CD14-positive monocyte (primary cell): ENCODE measurements at regions not wholly inside any gene's neighbourhood (a gene's known extent, or its start where the extent isn't known, plus 50 kb on each side); places are given as distances from the start of the nearest gene placed in this dataset.

ENCODE experiments used
- DNase-seq, 3 donors: peaks; one replicate each; pipeline ENCODE4 v3.0.0-alpha.2; 2011 to 2022
- H2AFZ ChIP-seq: 2 replicates; pipeline ENCODE4 v1.6.0; 2012; ENCODE audit warnings: mild to moderate bottlenecking, low read depth, low read length, inconsistent platforms; ENCODE audit not compliant: insufficient read depth, poor library complexity, severe bottlenecking
- H3K27ac ChIP-seq, 2 donors: 1 replicate in 1 of 2; 2 replicates in 1 of 2; pipeline ENCODE4 v1.5.1; 2012 to 2013; ENCODE audit warnings: low read length in 2 of 2, control low read depth in 1 of 2, inconsistent platforms in 1 of 2, low read depth in 1 of 2, mild to moderate bottlenecking in 1 of 2
- H3K27me3 ChIP-seq, 2 donors: one replicate each; pipeline versions ENCODE4 v1.6.0 to v1.6.1; 2011 to 2013; ENCODE audit warnings: low read length in 2 of 2; ENCODE audit not compliant: control insufficient read depth in 2 of 2, insufficient read depth in 2 of 2
- H3K36me3 ChIP-seq, 2 donors: replicated peaks in 1 of 2; 1 replicate in 1 of 2; 2 replicates in 1 of 2; pipeline versions ENCODE4 v1.5.1 to v1.6.1; 2012 to 2013; ENCODE audit warnings: low read length in 2 of 2, control low read depth in 1 of 2, inconsistent platforms in 1 of 2, mild to moderate bottlenecking in 1 of 2; ENCODE audit not compliant: insufficient read depth in 2 of 2, control insufficient read depth in 1 of 2
- H3K4me1 ChIP-seq, 2 donors: 1 replicate in 1 of 2; 2 replicates in 1 of 2; pipeline versions ENCODE4 v1.5.1 to v1.6.1; 2012 to 2013; ENCODE audit warnings: low read length in 2 of 2, control low read depth in 1 of 2, inconsistent platforms in 1 of 2, mild to moderate bottlenecking in 1 of 2, moderate library complexity in 1 of 2; ENCODE audit not compliant: insufficient read depth in 2 of 2, control insufficient read depth in 1 of 2
- H3K4me2 ChIP-seq: replicated peaks from 2 replicates; pipeline ENCODE3; 2012; ENCODE audit warnings: low read length, moderate library complexity, mild to moderate bottlenecking; ENCODE audit not compliant: poor library complexity, severe bottlenecking; ENCODE audit errors: extremely low read depth
- H3K4me3 ChIP-seq, 3 experiments: fragments of 200-600 bp in 1 of 3; sonication (generic) in 1 of 3; replicated peaks in 1 of 3; 1 replicate in 2 of 3; 2 replicates in 1 of 3; pipeline ENCODE4 v1.5.1; 2011 to 2013; ENCODE audit warnings: low read length in 3 of 3, mild to moderate bottlenecking in 3 of 3, control low read depth in 2 of 3, low read depth in 2 of 3, inconsistent platforms in 1 of 3, moderate library complexity in 1 of 3
- H3K79me2 ChIP-seq: 2 replicates; pipeline ENCODE4 v1.6.0; 2012; ENCODE audit warnings: mild to moderate bottlenecking, control low read depth, inconsistent platforms, low read length, moderate library complexity; ENCODE audit not compliant: insufficient read depth
- H3K9ac ChIP-seq: 2 replicates; pipeline ENCODE4 v1.6.0; 2017; ENCODE audit warnings: low read length, mild to moderate bottlenecking; ENCODE audit not compliant: insufficient read depth, poor library complexity, severe bottlenecking
- H3K9me3 ChIP-seq, 2 donors: replicated peaks in 1 of 2; 1 replicate in 1 of 2; 2 replicates in 1 of 2; pipeline versions ENCODE4 v1.5.1 to v1.6.1; 2012 to 2013; ENCODE audit warnings: low read length in 2 of 2, control low read depth in 1 of 2; ENCODE audit not compliant: control insufficient read depth in 1 of 2, insufficient read depth in 1 of 2
- H4K20me1 ChIP-seq: 2 replicates; pipeline ENCODE4 v1.6.0; 2012; ENCODE audit warnings: mild to moderate bottlenecking, low read length, control low read depth, moderate library complexity; ENCODE audit not compliant: insufficient read depth
- H3K27ac Mint-ChIP-seq, 7 donors: one replicate each; pipeline ENCODE4 v1.8.0; 2020; ENCODE audit warnings: mild to moderate bottlenecking in 7 of 7, mixed read lengths in 7 of 7, moderate library complexity in 6 of 7, inconsistent platforms in 2 of 7
- H3K27me3 Mint-ChIP-seq, 3 donors: one replicate each; pipeline ENCODE4 v1.8.0; 2021 to 2022; ENCODE audit warnings: low read depth in 3 of 3, mild to moderate bottlenecking in 3 of 3, mixed read lengths in 3 of 3, moderate library complexity in 3 of 3, inconsistent platforms in 1 of 3
- H3K36me3 Mint-ChIP-seq, 2 donors: one replicate each; pipeline ENCODE4 v1.8.0; 2020; ENCODE audit warnings: mixed read lengths in 2 of 2, inconsistent platforms in 1 of 2, mild to moderate bottlenecking in 1 of 2
- H3K4me1 Mint-ChIP-seq: one replicate; pipeline ENCODE4 v1.8.0; 2020; ENCODE audit warnings: mild to moderate bottlenecking, mixed read lengths
- H3K4me3 Mint-ChIP-seq, 2 donors: one replicate each; pipeline ENCODE4 v1.8.0; 2020; ENCODE audit warnings: mild to moderate bottlenecking in 2 of 2, mixed read lengths in 2 of 2, moderate library complexity in 1 of 2
- H3K9me3 Mint-ChIP-seq, 7 donors: one replicate each; pipeline ENCODE4 v1.8.0; 2020 to 2022; ENCODE audit warnings: mixed read lengths in 7 of 7, mild to moderate bottlenecking in 6 of 7, moderate library complexity in 6 of 7, inconsistent platforms in 2 of 7
- WGBS: methylation state at CpG from one replicate; pipeline ENCODE4 v1.1.5; 2013; ENCODE audit warnings: missing lambda C conversion rate; ENCODE audit not compliant: insufficient coverage; 5-methylcytosine and 5-hydroxymethylcytosine counted together
- intact Hi-C, 2 donors: fragments of 100-400 bp; cut with micrococcal nuclease; formaldehyde crosslinking; loops; one replicate each; pipeline versions ENCODE4 v1.15.0 to v1.15.1; 2023
- TF ChIP-seq, protein P1 (sequence below): fragments of 200-600 bp; IDR thresholded peaks from one replicate; pipeline ENCODE4 v1.8.0; 2022; ENCODE audit warnings: antibody characterized with exemption, mild to moderate bottlenecking

- Histone ChIP-seq H3K4me1 (no peaks in the 10 kb centered on the region), H3K27ac (no peak overlapping the region), H3K4me2 (no peak overlapping the region), H2AFZ (no peak overlapping the region), H3K9ac (no peak overlapping the region), H3K27me3 (no peaks in the 10 kb centered on the region), H3K4me3 (no peak overlapping the region), H3K9me3 (no peaks in the 10 kb centered on the region), H3K79me2 (no peaks in the 10 kb centered on the region), H3K36me3 (no peaks in the 10 kb centered on the region), H4K20me1 (no peaks in the 10 kb centered on the region)
- Mint-ChIP-seq H3K4me1 (no peaks in the 10 kb centered on the region), H3K27me3 (peaks cover 0 to 2% (median 1%) of the 10 kb centered on the region in 3 donors), H3K27ac (no peak overlapping the region), H3K4me3 (no peak overlapping the region), H3K9me3 (peaks cover 0 to 3% (median 0%) of the 10 kb centered on the region in 7 donors), H3K36me3 (no peaks in the 10 kb centered on the region)
- DNase-seq = no peak
- TF ChIP-seq, protein P1, sequence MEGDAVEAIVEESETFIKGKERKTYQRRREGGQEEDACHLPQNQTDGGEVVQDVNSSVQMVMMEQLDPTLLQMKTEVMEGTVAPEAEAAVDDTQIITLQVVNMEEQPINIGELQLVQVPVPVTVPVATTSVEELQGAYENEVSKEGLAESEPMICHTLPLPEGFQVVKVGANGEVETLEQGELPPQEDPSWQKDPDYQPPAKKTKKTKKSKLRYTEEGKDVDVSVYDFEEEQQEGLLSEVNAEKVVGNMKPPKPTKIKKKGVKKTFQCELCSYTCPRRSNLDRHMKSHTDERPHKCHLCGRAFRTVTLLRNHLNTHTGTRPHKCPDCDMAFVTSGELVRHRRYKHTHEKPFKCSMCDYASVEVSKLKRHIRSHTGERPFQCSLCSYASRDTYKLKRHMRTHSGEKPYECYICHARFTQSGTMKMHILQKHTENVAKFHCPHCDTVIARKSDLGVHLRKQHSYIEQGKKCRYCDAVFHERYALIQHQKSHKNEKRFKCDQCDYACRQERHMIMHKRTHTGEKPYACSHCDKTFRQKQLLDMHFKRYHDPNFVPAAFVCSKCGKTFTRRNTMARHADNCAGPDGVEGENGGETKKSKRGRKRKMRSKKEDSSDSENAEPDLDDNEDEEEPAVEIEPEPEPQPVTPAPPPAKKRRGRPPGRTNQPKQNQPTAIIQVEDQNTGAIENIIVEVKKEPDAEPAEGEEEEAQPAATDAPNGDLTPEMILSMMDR = no peak
- no CpG with 5 or more reads among the region's 3 CpGs for WGBS
- intact Hi-C loops = no loop called here
These were observed 372.9 kb downstream of the STIM2 start for GRCh38 chr4:27233531-27233930.

DNA sequence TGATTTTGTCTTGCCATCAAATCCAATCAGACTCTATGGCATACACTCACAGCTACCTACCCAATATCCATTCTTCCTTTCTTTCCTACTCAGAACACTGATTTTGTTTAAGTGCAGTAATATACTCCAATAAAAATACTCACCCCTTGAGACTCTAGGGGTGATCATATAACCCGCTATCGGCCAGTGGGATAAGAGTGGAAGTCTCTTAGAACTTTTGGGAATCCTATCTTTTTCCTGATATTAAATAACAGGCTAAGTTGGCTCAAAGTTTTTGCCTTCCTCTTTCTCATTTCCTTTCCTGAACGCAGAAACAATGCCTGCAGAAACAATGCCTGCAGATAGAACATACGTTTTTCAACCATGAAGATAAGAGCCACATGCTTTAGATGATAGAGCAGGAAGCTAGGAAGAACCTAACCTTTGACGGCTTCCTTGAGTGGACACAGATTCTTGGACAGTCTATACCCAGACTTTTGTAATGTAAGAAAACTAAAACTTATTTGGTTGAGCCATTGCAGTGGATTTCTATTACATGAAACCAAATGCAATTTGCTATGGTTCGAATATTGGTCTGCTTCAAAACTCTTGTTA, 373.8 kb downstream of the STIM2 start:
- Histone ChIP-seq H2AFZ (no peak overlapping the region), H3K27me3 (no peaks in the 10 kb centered on the region), H3K9ac (no peak overlapping the region), H3K9me3 (no peaks in the 10 kb centered on the region), H3K4me3 (no peak overlapping the region), H3K79me2 (no peaks in the 10 kb centered on the region), H3K27ac (no peak overlapping the region), H4K20me1 (no peaks in the 10 kb centered on the region), H3K4me1 (no peaks in the 10 kb centered on the region), H3K4me2 (no peak overlapping the region), H3K36me3 (no peaks in the 10 kb centered on the region)
- H3K9me3 Mint-ChIP-seq = peaks cover 0 to 8% (median 0%) of the 10 kb centered on the region in 7 donors
- intact Hi-C loops = no loop called here
- no CpG with 5 or more reads among the region's 6 CpGs for WGBS
- TF ChIP-seq, protein P1 = no peak
- no peaks in the 10 kb centered on the region for H3K4me1 Mint-ChIP-seq
- H3K4me3 Mint-ChIP-seq = no peak overlapping the region
- H3K36me3 Mint-ChIP-seq = no peaks in the 10 kb centered on the region
- DNase-seq = no peak
- peaks cover 0 to 2% (median 1%) of the 10 kb centered on the region in 3 donors for H3K27me3 Mint-ChIP-seq
- no peak overlapping the region for H3K27ac Mint-ChIP-seq
